PC-3 (cell line): ENCODE measurements at regions not wholly inside any gene's neighbourhood (a gene's known extent, or its start where the extent isn't known, plus 50 kb on each side); places are given as distances from the start of the nearest gene placed in this dataset.

Experiments used
- CTCF ChIP-seq: fragments of 300-600 bp; sonication (generic); conservative IDR thresholded peaks from 2 replicates; pipeline ENCODE4 v1.5.1; 2017; ENCODE audit warnings: antibody characterized with exemption, low read depth, mild to moderate bottlenecking, low read length
- EZH2 ChIP-seq: fragments of 300-600 bp; sonication (generic); IDR thresholded peaks from one replicate; pipeline ENCODE4 v1.6.1; 2017; ENCODE audit warnings: antibody characterized with exemption, mild to moderate bottlenecking, low read length; ENCODE audit not compliant: unreplicated experiment

- no peak for TF ChIP-seq CTCF
- TF ChIP-seq EZH2: no peak
Measured at GRCh38 chr3:106161246-106161645, 292.4 kb upstream of the CBLB start.
